ENCODE measurements at regions not wholly inside any gene's neighbourhood (a gene's known extent, or its start where the extent isn't known, plus 50 kb on each side); places are given as distances from the start of the nearest gene placed in this dataset.

- TF ChIP-seq CTCF (conservative IDR thresholded peaks at IDR 0.05): no peak
- TF ChIP-seq ZFX (IDR thresholded peaks at IDR 0.05): no peak
- no peak overlapping the region for H3K27ac ChIP-seq
Measured at GRCh38 chr4:38455092-38455862, 208.7 kb upstream of the KLF3 start.

GRCh38 chr4:38456096-38456495 lies 207.9 kb upstream of the KLF3 start:
- no peak overlapping the region for H3K27ac ChIP-seq
- no peak for TF ChIP-seq ZFX (IDR thresholded peaks at IDR 0.05)
- TF ChIP-seq CTCF (conservative IDR thresholded peaks at IDR 0.05): no peak

GRCh38 chr4:38461342-38461741 lies 202.7 kb upstream of the KLF3 start:
- no peak overlapping the region for H3K27ac ChIP-seq
- TF ChIP-seq CTCF (conservative IDR thresholded peaks at IDR 0.05) (no peak), ZFX (IDR thresholded peaks at IDR 0.05) (no peak)

GRCh38 chr4:38462367-38463055 lies 201.5 kb upstream of the KLF3 start:
- TF ChIP-seq CTCF (conservative IDR thresholded peaks at IDR 0.05): no peak
- TF ChIP-seq ZFX (IDR thresholded peaks at IDR 0.05): no peak
- H3K27ac ChIP-seq: no peak overlapping the region

GRCh38 chr4:38463268-38463958 lies 200.6 kb upstream of the KLF3 start:
- no peak for TF ChIP-seq CTCF (conservative IDR thresholded peaks at IDR 0.05)
- no peak for TF ChIP-seq ZFX (IDR thresholded peaks at IDR 0.05)
- H3K27ac ChIP-seq: no peak overlapping the region

DNA sequence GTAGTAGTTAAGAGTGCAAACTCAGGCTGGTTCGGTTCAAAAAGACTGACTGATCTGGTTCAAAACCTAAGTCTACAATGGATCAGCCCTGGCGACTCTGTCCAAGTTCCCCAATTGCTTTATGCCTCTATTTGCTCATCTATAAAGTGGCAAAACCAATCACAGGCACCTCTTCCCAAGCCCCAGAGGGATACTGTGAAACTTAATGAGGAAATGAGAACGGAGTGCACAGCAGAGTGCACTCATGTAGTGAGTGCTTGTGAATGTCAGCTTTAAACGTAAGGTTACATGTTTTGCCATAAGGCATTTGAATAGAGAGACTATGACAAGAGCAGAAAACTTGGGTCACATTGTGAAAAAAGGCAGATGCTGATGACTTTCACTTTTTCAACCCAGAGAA lies 199.7 kb upstream of the KLF3 start:
- no peak for TF ChIP-seq ZFX (IDR thresholded peaks at IDR 0.05)
- no peak for TF ChIP-seq CTCF (conservative IDR thresholded peaks at IDR 0.05)
- H3K27ac ChIP-seq: no peak overlapping the region; the same call in 1 of the 2 replicates

DNA sequence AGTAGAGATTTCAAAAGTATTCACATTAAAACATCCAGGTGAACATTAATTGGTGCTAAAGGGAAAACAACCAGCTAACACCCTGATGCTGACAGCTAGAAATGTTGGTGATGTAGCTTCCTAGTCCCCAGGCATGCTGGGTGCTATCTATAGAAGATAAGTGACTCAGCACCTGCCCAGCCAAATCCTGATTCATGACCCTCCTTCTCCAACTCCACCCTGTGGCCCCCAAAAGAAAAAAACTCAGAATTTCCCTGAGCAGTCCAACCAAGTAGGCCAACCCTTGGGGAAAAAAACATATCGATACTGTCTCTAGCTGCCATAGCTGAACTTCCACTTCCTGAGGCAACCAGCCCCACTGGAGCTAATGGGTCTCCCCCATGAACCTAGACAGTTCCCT lies 197.6 kb upstream of the KLF3 start:
- no peak for TF ChIP-seq ZFX (IDR thresholded peaks at IDR 0.05)
- H3K27ac ChIP-seq: no peak overlapping the region

All from C4-2B (cell line).